Thyroid gland (tissue), 4 donors: ENCODE measurements at regions not wholly inside any gene's neighbourhood (a gene's known extent, or its start where the extent isn't known, plus 50 kb on each side); places are given as distances from the start of the nearest gene placed in this dataset.

ENCODE experiments used
- POLR2A ChIP-seq, 2 donors: fragments of 450-650 bp; IDR thresholded peaks; one replicate each; pipeline ENCODE4 v1.6.1; 2017; ENCODE audit warnings: antibody characterized with exemption in 2 of 2, mild to moderate bottlenecking in 2 of 2, moderate library complexity in 1 of 2
- TF ChIP-seq, protein P1 (sequence below), 6 experiments: fragments of 200-600 bp in 3 of 6; fragments of 450-650 bp in 3 of 6; sonication (generic) in 3 of 6; IDR thresholded peaks; one replicate each; pipeline ENCODE4 v1.5.1; 2016 to 2019; ENCODE audit warnings: antibody characterized with exemption in 6 of 6, mild to moderate bottlenecking in 2 of 6, inconsistent platforms in 1 of 6, moderate library complexity in 1 of 6

DNA sequence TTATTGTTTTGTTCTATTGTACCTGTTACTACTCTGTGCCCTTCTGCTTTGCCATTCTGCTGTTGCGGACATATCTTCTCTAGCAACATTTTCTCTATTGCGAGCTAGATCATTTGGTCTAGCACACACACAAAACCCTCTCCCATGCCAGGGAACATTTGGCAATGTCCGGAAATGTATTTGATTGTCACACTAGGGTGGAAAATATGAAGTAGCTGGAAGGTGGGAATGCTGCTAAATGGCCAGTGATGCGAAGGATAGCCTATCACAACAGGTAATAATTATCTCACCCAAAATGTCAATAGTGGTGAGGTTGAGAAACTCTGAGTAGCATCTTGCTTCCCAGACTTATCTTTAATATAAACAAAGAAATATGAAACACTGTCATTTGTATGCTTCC lies 331.9 kb downstream of the HTR1B start:
- TF ChIP-seq, protein P1, sequence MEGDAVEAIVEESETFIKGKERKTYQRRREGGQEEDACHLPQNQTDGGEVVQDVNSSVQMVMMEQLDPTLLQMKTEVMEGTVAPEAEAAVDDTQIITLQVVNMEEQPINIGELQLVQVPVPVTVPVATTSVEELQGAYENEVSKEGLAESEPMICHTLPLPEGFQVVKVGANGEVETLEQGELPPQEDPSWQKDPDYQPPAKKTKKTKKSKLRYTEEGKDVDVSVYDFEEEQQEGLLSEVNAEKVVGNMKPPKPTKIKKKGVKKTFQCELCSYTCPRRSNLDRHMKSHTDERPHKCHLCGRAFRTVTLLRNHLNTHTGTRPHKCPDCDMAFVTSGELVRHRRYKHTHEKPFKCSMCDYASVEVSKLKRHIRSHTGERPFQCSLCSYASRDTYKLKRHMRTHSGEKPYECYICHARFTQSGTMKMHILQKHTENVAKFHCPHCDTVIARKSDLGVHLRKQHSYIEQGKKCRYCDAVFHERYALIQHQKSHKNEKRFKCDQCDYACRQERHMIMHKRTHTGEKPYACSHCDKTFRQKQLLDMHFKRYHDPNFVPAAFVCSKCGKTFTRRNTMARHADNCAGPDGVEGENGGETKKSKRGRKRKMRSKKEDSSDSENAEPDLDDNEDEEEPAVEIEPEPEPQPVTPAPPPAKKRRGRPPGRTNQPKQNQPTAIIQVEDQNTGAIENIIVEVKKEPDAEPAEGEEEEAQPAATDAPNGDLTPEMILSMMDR (IDR thresholded peaks at IDR 0.05): no peak
- no peak for TF ChIP-seq POLR2A (IDR thresholded peaks at IDR 0.05)
